Kidney glomerular epithelial cell (primary cell): ENCODE measurements at regions not wholly inside any gene's neighbourhood (a gene's known extent, or its start where the extent isn't known, plus 50 kb on each side); places are given as distances from the start of the nearest gene placed in this dataset.

Experiments used
- DNase-seq: peaks from one replicate; lab custom pipeline; 2025; lab: John Stamatoyannopoulos, UW

DNA sequence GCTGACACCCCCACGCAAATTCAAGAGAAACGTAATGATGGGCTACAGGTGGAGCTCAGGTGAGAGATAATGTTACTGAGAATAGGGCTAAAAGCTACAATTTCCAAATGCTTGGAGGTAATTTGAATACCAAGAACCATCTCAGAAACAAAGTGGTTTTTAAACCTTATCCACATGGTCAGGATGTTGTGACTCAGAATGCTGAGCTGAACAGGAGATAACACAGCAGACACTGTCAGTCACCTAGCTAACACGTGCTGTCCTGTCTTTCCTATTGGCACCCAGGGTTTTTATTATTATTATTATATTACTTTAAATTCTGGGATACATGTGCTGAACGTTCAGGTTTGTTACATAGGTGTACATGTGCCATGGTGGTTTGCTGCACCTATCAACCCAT, 233.0 kb upstream of the MAF start:
- no peak for DNase-seq

DNA sequence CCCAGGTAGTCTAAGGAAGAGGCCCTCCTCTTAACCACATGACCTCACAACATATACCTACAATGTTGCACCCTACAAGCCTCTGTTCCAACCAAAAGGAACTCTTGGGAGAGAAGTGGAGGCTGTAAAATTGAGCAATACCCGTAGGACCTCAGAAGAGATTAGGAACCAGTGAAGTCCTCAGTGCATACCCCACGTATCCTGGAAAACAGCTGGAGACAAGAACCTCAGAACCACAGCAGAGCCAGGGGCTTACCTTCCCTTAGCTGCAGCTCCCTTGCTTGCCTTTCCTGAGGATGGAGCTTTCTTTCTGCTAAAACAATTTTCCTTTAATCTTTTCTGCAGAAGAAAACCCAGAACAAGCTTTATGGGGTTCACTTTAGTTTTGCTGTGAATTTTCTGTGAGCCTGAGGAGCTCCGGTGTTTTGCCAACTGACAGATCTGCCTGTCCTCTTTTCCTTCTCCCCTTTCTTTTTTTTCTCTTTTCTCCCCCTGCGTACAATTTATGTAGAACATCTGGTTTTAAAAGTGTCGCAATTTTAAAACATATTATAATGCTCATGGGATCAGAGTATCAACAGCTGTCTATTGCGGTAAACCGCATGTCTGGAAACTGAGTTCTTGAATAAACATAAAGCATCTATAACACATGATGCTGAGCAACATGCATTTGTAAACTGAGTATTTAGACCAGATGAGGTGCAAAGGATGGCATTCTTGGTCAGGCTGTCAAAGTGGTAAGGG, 226.4 kb upstream of the MAF start:
- DNase-seq, result no peak

DNA sequence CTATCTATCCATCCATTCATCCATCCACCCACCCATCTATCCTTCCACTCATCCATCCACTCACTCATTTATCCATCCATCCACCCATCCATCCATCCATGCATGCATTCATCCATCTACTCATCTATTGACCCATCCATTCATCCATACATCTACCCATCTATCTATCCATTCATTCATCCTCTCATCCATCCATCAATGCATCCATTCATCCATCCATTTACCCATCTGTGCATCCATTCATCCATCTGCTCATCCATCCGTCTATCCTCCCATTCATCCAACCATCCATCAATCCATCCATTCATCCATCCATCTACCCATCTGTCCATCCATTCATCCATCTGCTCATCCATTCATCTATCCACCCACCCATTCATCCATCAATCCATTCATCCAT, 224.5 kb upstream of the MAF start:
- no peak for DNase-seq

GRCh38 chr16:79823639-79824038, 223.1 kb upstream of the MAF start:
- DNase-seq, result no peak

- DNase-seq, result no peak
Observed at GRCh38 chr16:79821911-79822310, 221.4 kb upstream of the MAF start.

- DNase-seq, result no peak
Observed at GRCh38 chr16:79816081-79816497, 215.6 kb upstream of the MAF start.

- DNase-seq, result no peak
Observed at GRCh38 chr16:79815049-79815448, 214.5 kb upstream of the MAF start.

DNA sequence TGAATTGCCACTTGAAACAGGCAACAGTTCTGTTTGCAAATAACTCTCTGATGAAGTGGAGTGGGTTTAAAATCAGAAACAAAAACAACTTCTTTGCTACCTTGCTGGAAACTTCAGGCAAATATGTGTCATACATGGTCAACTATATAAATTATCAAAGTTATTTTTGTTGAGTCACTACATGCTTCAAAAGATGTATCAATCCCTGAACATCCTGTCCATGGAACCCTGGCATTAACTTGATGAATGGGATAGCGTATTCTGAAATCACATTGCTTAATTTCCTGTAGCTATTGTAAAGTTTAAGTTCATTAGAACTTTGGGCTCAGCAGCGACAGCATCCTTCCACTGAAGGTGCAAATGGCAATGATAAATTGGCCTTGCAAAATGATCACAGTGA, 213.6 kb upstream of the MAF start:
- DNase-seq, result no peak

GRCh38 chr16:79811541-79811940, 211.0 kb upstream of the MAF start:
- DNase-seq, result no peak

DNA sequence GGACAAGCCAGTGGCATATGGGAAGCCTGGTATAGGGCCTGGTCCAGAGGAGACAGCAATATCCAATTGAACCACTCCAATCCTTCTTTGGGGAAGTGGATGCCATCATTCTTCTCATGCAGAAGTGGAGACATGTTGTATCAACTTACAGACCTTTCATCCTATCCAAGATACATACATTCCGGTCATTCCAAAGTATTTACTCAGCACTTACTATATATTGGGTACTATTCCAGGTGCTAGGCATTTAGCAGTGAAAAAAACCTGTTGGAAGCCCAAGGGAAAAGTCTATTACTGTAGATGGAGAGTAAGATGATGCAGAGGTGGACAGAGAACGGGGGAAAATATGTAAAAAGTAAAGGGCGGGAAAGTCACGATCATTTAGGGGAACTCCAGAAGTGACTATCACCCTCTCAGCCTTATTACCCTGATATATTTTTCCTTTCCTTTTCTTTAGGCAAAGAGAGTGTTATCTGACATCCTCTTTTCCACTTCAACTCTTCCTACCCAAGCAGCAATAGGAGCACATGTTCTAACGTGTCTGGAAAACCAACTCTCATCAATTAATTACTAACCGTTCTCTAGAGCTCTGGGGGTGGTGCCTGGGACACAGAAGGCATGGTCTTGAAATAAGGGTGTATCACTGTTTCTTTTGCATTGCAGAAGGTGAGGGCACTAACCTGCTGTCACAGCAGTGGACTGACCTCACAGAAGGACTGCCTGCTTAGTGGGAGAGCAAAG, 210.1 kb upstream of the MAF start:
- DNase-seq, result no peak

DNA sequence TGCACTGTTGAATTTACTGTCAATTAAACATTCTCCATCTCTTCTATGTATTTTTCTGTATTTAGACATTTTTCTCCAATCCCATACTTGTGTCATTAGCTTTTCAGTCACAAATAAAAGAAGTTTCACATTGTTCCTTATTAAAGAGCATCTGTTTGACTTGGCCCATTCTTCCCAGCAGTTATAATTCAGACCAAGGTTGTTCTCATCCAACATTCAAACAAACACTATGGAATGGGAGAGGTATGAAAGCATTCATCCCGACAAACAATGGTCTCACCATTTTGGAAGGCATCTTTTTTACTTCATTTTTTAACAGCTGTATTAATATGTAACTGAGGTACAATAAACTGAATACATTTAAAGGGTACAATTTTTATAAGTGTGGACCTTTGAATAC, 208.8 kb upstream of the MAF start:
- DNase-seq, result no peak

- no peak for DNase-seq
Observed at GRCh38 chr16:79808731-79809130, 208.2 kb upstream of the MAF start.

DNA sequence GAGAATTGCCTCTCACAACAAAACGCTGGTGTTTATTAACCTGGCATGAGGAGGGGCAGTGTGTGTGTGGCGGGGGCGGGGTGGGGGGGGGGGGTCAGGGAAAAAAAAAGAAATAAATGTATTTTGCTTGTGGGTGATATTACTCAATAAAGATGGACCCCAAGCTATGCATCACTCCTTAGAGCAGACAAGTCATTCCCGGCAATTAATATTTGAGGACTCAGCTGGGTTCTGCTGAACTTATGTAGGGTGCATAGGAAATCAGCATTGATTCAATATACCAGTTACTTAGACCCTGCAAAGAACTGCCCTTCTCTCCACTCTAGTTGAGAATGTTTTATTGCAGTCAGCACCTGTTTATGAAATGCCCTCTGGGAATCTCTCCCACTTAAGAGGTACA, 206.2 kb upstream of the MAF start:
- no peak for DNase-seq

GRCh38 chr16:79805621-79806020, 205.1 kb upstream of the MAF start:
- no peak for DNase-seq

DNA sequence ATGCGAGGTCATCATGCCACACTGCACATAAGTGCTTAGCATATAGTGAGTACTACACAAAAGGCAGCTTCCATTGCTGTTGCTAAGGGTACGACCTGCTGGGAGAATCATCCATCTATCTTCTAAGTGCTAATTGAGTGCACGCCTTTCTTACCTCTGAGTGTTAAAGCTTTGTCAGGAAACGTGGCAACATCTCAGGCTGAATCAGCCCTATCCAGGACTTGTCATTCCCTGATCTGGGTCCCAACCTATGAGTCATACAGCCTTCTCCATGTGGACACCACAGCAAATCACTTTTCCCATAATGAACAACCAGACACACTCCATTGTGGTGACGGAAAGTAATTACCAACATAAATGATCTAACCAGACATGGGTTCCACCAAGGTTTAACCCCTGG, 201.1 kb upstream of the MAF start:
- DNase-seq, result peak; percentile 72

GRCh38 chr16:79800016-79800608, 199.6 kb upstream of the MAF start:
- DNase-seq, result no peak

GRCh38 chr16:79798416-79799053, 198.0 kb upstream of the MAF start:
- DNase-seq, result no peak

- DNase-seq, result no peak
Observed at GRCh38 chr16:79797486-79797885, 196.9 kb upstream of the MAF start.

DNA sequence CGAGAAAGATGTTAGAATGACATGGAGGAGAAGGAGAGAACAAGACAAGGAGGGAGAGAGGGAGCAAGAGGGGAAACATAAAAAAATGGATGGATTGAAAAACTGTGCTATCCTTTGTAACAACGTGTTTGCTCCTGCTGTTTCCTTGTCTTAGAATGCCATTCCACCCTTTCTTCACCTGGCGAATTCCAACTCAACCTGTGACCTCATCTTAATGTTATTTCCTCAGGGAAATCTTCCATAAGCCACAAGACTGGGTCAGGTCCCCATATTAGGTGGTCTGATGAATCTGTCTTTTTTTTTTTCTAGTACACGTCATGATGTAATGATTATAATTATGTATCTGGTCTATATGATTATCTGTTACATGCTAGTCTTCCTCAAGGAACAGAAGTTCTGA, 195.0 kb upstream of the MAF start:
- no peak for DNase-seq

GRCh38 chr16:79794941-79795340, 194.4 kb upstream of the MAF start:
- DNase-seq, result no peak

GRCh38 chr16:79792664-79793351, 192.3 kb upstream of the MAF start:
- DNase-seq, result no peak

- DNase-seq, result no peak
Observed at GRCh38 chr16:79792076-79792475, 191.5 kb upstream of the MAF start.
